Right atrium auricular region (tissue), 2 donors: ENCODE measurements at regions not wholly inside any gene's neighbourhood (a gene's known extent, or its start where the extent isn't known, plus 50 kb on each side); places are given as distances from the start of the nearest gene placed in this dataset.

Experiments
- DNase-seq: peaks from one replicate; pipeline ENCODE4 v3.0.0-alpha.2; 2019; ENCODE audit warnings: low spot score
- H3K27ac ChIP-seq, 2 donors: fragments of 200-600 bp; sonication (generic); 1 replicate in 1 of 2; 2 replicates in 1 of 2; pipeline ENCODE4 v1.5.1; 2016 to 2019
- H3K27me3 ChIP-seq, 2 donors: fragments of 200-600 bp; sonication (generic); one replicate each; pipeline versions ENCODE4 v1.5.1 to v1.6.0; 2017 to 2019
- H3K36me3 ChIP-seq: fragments of 200-600 bp; sonication (generic); one replicate; pipeline ENCODE4 v1.5.1; 2016
- H3K4me1 ChIP-seq, 2 donors: fragments of 200-600 bp; sonication (generic); one replicate each; pipeline versions ENCODE4 v1.5.1 to v1.6.0; 2017 to 2019
- H3K4me3 ChIP-seq, 2 donors: fragments of 200-600 bp; sonication (generic); 1 replicate in 1 of 2; 2 replicates in 1 of 2; pipeline ENCODE4 v1.5.1; 2017 to 2019; ENCODE audit warnings: mild to moderate bottlenecking in 1 of 2, moderate library complexity in 1 of 2
- H3K9me3 ChIP-seq, 2 donors: fragments of 200-600 bp; sonication (generic); one replicate each; pipeline ENCODE4 v1.5.1; 2019
- TF ChIP-seq, protein P1 (sequence below), 2 donors: fragments of 200-600 bp; sonication (generic); IDR thresholded peaks; one replicate each; pipeline ENCODE4 v1.5.1; 2019; ENCODE audit warnings: antibody characterized with exemption in 2 of 2

DNA sequence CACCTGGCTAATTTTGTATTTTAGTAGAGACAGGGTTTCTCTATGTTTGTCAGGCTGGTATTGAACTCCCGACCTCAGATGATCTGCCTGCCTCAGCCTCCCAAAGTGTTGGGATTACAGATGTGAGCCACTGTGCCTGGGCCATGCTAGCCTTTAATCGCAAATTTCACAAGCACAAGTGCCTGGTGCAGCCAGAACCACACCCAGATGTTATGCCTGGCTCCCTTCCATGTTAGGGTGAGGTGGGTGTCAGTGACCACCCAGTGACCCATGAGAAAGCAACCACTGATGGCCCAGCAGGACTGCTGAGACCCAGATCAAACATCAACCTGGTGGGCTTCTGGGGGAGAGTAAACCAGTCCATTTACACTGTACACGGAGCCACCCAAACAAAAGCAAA is 241.9 kb downstream of the CDH11 start:
- Histone ChIP-seq H3K27me3 (no peaks in the 10 kb centered on the region), H3K4me1 (peaks cover 0 to 12% of the 10 kb centered on the region in 2 donors), H3K36me3 (no peaks in the 10 kb centered on the region), H3K9me3 (no peaks in the 10 kb centered on the region), H3K4me3 (no peak overlapping the region), H3K27ac (no peak overlapping the region)
- TF ChIP-seq, protein P1, sequence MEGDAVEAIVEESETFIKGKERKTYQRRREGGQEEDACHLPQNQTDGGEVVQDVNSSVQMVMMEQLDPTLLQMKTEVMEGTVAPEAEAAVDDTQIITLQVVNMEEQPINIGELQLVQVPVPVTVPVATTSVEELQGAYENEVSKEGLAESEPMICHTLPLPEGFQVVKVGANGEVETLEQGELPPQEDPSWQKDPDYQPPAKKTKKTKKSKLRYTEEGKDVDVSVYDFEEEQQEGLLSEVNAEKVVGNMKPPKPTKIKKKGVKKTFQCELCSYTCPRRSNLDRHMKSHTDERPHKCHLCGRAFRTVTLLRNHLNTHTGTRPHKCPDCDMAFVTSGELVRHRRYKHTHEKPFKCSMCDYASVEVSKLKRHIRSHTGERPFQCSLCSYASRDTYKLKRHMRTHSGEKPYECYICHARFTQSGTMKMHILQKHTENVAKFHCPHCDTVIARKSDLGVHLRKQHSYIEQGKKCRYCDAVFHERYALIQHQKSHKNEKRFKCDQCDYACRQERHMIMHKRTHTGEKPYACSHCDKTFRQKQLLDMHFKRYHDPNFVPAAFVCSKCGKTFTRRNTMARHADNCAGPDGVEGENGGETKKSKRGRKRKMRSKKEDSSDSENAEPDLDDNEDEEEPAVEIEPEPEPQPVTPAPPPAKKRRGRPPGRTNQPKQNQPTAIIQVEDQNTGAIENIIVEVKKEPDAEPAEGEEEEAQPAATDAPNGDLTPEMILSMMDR (IDR thresholded peaks at IDR 0.05) = no peak
- no peak for DNase-seq

DNA sequence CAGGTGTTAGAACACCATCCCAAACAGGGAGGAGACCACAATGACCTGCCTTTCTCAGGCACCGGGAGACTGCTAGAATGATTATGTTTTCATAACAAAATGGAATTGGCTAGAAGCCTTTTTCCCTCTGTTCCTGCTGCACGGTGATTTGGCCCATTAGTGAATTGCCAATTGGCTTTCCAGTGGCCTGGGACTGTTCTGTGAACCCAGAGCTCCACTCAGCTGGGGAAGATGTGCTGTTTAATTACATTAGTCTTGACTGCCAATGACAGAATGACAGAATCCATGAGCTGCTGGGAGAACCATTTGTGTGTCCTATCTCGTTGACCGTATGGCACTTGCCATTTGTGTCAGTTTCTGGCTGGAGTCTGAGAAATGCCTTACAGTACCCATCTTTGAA is 242.9 kb downstream of the CDH11 start:
- Histone ChIP-seq H3K36me3 (no peaks in the 10 kb centered on the region), H3K4me3 (no peak overlapping the region), H3K27me3 (no peaks in the 10 kb centered on the region), H3K4me1 (peaks cover 0 to 12% of the 10 kb centered on the region in 2 donors), H3K9me3 (no peaks in the 10 kb centered on the region), H3K27ac (no peak overlapping the region)
- TF ChIP-seq, protein P1 (IDR thresholded peaks at IDR 0.05) = no peak
- no peak for DNase-seq

DNA sequence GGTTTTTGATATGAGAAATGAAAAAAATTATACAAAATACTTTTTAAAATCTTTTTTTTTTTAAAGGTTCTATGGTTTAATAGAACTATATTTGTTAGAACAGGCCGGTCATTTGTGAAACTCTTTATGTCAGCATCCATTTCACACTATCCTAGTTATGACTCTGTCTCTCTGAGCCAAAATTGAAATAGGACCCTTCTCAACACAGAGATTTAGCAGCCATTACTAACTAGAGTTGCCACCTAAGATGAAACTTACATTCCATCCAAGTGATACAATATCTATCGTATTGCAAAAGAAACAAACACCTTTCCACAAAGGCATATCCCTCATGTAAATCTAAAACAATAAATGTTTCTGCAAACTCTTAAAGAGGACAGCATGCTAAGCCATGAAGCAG is 249.8 kb downstream of the CDH11 start:
- no peaks in the 10 kb centered on the region for H3K36me3 ChIP-seq
- H3K27ac ChIP-seq = no peak overlapping the region
- no peak overlapping the region for H3K4me3 ChIP-seq
- DNase-seq = no peak
- no peaks in the 10 kb centered on the region for H3K9me3 ChIP-seq
- TF ChIP-seq, protein P1 (IDR thresholded peaks at IDR 0.05) = no peak
- H3K4me1 ChIP-seq = no peaks in the 10 kb centered on the region
- no peaks in the 10 kb centered on the region for H3K27me3 ChIP-seq

DNA sequence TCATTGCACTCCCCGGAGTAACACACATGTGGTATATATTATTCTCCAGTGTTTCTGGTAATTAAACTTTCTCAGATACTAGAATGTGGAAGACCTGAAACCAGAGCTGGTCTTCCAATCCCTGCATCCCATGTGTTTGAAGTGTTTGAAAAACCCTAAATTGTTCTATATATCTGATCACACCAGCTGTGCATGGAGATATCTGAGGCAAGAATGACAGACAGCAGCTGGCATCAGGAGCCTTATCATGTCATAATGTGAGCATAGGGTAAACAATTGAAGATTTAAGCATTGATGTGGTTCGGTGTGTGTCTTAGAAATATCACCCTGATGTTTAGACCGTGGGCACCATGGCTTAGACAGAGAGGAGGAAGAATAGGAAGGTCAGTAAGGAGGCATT is 251.0 kb downstream of the CDH11 start:
- H3K4me1 ChIP-seq = no peaks in the 10 kb centered on the region
- no peaks in the 10 kb centered on the region for H3K36me3 ChIP-seq
- no peak for DNase-seq
- H3K9me3 ChIP-seq = no peaks in the 10 kb centered on the region
- H3K27ac ChIP-seq = no peak overlapping the region
- TF ChIP-seq, protein P1 (IDR thresholded peaks at IDR 0.05) = no peak
- no peak overlapping the region for H3K4me3 ChIP-seq
- H3K27me3 ChIP-seq = no peaks in the 10 kb centered on the region

DNA sequence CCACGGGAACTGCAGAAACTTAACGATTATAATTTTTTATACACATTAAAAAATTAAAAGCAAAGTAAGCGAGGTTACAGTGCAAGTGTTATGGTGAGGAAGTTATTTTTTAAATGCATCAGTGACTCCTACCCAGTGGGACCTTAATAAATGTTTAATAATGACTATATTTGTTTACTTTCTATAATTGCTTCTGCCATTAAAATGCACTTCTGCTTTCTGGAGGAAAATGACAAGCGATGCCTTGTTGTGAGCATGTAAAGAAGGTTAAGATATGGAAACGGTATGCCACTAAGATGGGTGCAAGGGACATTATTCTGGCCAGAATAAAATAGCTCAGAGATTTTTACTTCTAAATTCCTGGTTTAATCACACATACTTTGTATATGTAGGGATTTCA is 252.1 kb downstream of the CDH11 start:
- TF ChIP-seq, protein P1 (IDR thresholded peaks at IDR 0.05) = no peak
- no peaks in the 10 kb centered on the region for H3K4me1 ChIP-seq
- no peaks in the 10 kb centered on the region for H3K27me3 ChIP-seq
- no peak overlapping the region for H3K27ac ChIP-seq
- H3K9me3 ChIP-seq = no peaks in the 10 kb centered on the region
- DNase-seq = no peak
- H3K4me3 ChIP-seq = no peak overlapping the region
- H3K36me3 ChIP-seq = no peaks in the 10 kb centered on the region

DNA sequence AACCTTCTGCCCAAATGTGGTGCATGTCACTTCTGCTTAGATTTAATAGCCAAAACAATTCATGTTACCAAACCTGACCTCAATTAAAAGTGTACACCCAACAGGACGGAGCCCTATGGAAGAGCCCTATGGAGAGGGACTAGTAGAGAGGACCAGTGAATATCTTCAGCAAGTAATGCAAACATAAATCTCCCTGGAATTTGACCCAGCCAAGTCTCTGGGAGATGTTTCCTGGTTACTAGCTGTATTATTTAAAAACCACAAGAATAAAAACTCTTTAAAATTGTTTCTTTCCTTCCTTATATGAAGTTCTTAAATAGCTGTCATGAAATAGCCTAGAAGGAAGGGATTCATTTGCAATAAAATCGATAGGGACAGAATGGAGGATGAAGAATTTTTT is 255.8 kb downstream of the CDH11 start:
- no peak overlapping the region for H3K4me3 ChIP-seq
- H3K27me3 ChIP-seq = no peaks in the 10 kb centered on the region
- DNase-seq = no peak
- H3K36me3 ChIP-seq = no peaks in the 10 kb centered on the region
- H3K4me1 ChIP-seq = no peaks in the 10 kb centered on the region
- no peak overlapping the region for H3K27ac ChIP-seq
- H3K9me3 ChIP-seq = no peaks in the 10 kb centered on the region
- TF ChIP-seq, protein P1 (IDR thresholded peaks at IDR 0.05) = no peak
